Mesothelial cell of epicardium (in vitro differentiated cells): ENCODE measurements at regions not wholly inside any gene's neighbourhood (a gene's known extent, or its start where the extent isn't known, plus 50 kb on each side); places are given as distances from the start of the nearest gene placed in this dataset.

Source experiments
- DNase-seq, 2 experiments: peaks; one replicate each; pipeline ENCODE4 v3.0.0; 2021; ENCODE audit warnings: low spot score in 2 of 2; ENCODE audit not compliant: unreplicated experiment in 2 of 2
- H3K27ac Mint-ChIP-seq: 2 replicates; pipeline ENCODE4 v1.8.0; 2021; ENCODE audit warnings: mixed read lengths
- H3K27me3 Mint-ChIP-seq: 2 replicates; pipeline ENCODE4 v1.8.0; 2021; ENCODE audit warnings: low read depth, mixed read lengths
- H3K36me3 Mint-ChIP-seq: 2 replicates; pipeline ENCODE4 v1.8.0; 2021; ENCODE audit warnings: mixed read lengths
- H3K4me1 Mint-ChIP-seq: 2 replicates; pipeline ENCODE4 v1.8.0; 2021; ENCODE audit warnings: mixed read lengths
- H3K4me3 Mint-ChIP-seq: 2 replicates; pipeline ENCODE4 v1.8.0; 2021; ENCODE audit warnings: mild to moderate bottlenecking, moderate library complexity, mixed read lengths
- H3K9me3 Mint-ChIP-seq: 2 replicates; pipeline ENCODE4 v1.8.0; 2021; ENCODE audit warnings: mixed read lengths
- CTCF ChIP-seq: fragments of 200-600 bp; sonication (generic); IDR thresholded peaks from one replicate; pipeline ENCODE4 v1.5.0; 2021; ENCODE audit warnings: antibody characterized with exemption; ENCODE audit not compliant: unreplicated experiment

GRCh38 chr3:117272876-117273523, 563.4 kb downstream of the TUSC7 start:
- Mint-ChIP-seq H3K27me3 (no peaks in the 10 kb centered on the region), H3K27ac (no peak overlapping the region), H3K9me3 (no peaks in the 10 kb centered on the region), H3K4me1 (peaks cover 29% of the 10 kb centered on the region), H3K4me3 (no peak overlapping the region), H3K36me3 (no peaks in the 10 kb centered on the region)
- DNase-seq: no peak
- TF ChIP-seq CTCF: no peak

GRCh38 chr3:117277816-117278215, 568.2 kb downstream of the TUSC7 start:
- Mint-ChIP-seq H3K4me1 (peaks cover 27% of the 10 kb centered on the region), H3K36me3 (no peaks in the 10 kb centered on the region), H3K27ac (no peak overlapping the region), H3K9me3 (no peaks in the 10 kb centered on the region), H3K27me3 (no peaks in the 10 kb centered on the region), H3K4me3 (no peak overlapping the region)
- no peak for TF ChIP-seq CTCF
- DNase-seq: no peak

GRCh38 chr3:117278424-117279190, 569.0 kb downstream of the TUSC7 start:
- peaks cover 27% of the 10 kb centered on the region for H3K4me1 Mint-ChIP-seq
- DNase-seq: no peak
- H3K27me3 Mint-ChIP-seq: peaks cover 1% of the 10 kb centered on the region
- peak overlapping the region; percentile 6 for H3K4me3 Mint-ChIP-seq
- no peaks in the 10 kb centered on the region for H3K36me3 Mint-ChIP-seq
- peak overlapping the region; percentile 66 for H3K27ac Mint-ChIP-seq
- no peaks in the 10 kb centered on the region for H3K9me3 Mint-ChIP-seq
- no peak for TF ChIP-seq CTCF

- Mint-ChIP-seq H3K9me3 (no peaks in the 10 kb centered on the region), H3K27ac (no peak overlapping the region), H3K4me3 (no peak overlapping the region), H3K36me3 (no peaks in the 10 kb centered on the region), H3K4me1 (peaks cover 36% of the 10 kb centered on the region), H3K27me3 (peaks cover 1% of the 10 kb centered on the region)
- TF ChIP-seq CTCF: no peak
- DNase-seq: no peak
Measured at GRCh38 chr3:117281371-117281770, 571.8 kb downstream of the TUSC7 start.

- no peaks in the 10 kb centered on the region for H3K36me3 Mint-ChIP-seq
- H3K4me3 Mint-ChIP-seq: no peak overlapping the region
- H3K9me3 Mint-ChIP-seq: no peaks in the 10 kb centered on the region
- H3K27me3 Mint-ChIP-seq: peaks cover 1% of the 10 kb centered on the region
- peaks cover 30% of the 10 kb centered on the region for H3K4me1 Mint-ChIP-seq
- TF ChIP-seq CTCF: no peak
- no peak overlapping the region for H3K27ac Mint-ChIP-seq
- DNase-seq: no peak
Measured at GRCh38 chr3:117282566-117282965, 573.0 kb downstream of the TUSC7 start.
